GM12878 (cell line): ENCODE measurements at regions not wholly inside any gene's neighbourhood (a gene's known extent, or its start where the extent isn't known, plus 50 kb on each side); places are given as distances from the start of the nearest gene placed in this dataset.

ENCODE experiments used
- ATAC-seq: fragments of 200-7000 bp; cut with Tn5 transposase; 3 replicates; pipeline ENCODE4 v1.9.1; 2020; ENCODE audit warnings: mild to moderate bottlenecking, moderate library complexity
- BruUV-seq: library from RNA; stranded (reverse); fragments of 400-500 nt; replicated peaks from 2 replicates; lab custom pipeline; 2021; lab: Mats Ljungman, UMichigan
- CTCF ChIA-PET: fragments of 300-600 bp; sonication (Branson Sonifier 250); formaldehyde crosslinking; extraction: SDS; loops from one replicate; lab custom pipeline; 2021; ENCODE audit warnings: inconsistent platforms; lab: Yijun Ruan, JAX
- POLR2A ChIA-PET: fragments of 350-600 bp; formaldehyde crosslinking; extraction: SDS; loops from one replicate; lab custom pipeline; 2021; ENCODE audit warnings: inconsistent platforms; lab: Charles Lee
- RAD21 ChIA-PET: fragments of 300-600 bp; sonication (Branson Sonifier 250); formaldehyde crosslinking; loops from one replicate; lab custom pipeline; 2023; ENCODE audit warnings: antibody characterized with exemption; ENCODE audit not compliant: unreplicated experiment; lab: Charles Lee
- SMC1A ChIA-PET: fragments of 300-600 bp; sonication (Branson Sonifier 250); formaldehyde crosslinking; loops from one replicate; lab custom pipeline; 2023; ENCODE audit not compliant: unreplicated experiment, uncharacterized antibody; lab: Charles Lee
- DNase-seq: peaks from one replicate; pipeline ENCODE4 v3.0.0-alpha.2; 2011; ENCODE audit warnings: low read depth, low spot score
- FAIRE-seq: peaks from 3 replicates; lab custom pipeline; 2011; peaks lifted over from hg19 to GRCh38; lab: Jason Lieb, UNC
- H2AFZ ChIP-seq: 2 replicates; pipeline ENCODE4 v1.6.0; 2011; ENCODE audit warnings: low read depth, low read length, control low read depth; ENCODE audit not compliant: control insufficient read depth
- H3K27ac ChIP-seq: 2 replicates; pipeline ENCODE4 v1.5.1; 2011; ENCODE audit warnings: control low read depth; ENCODE audit not compliant: control insufficient read depth, insufficient read depth
- H3K27me3 ChIP-seq, 2 experiments: replicated peaks in 1 of 2; 2 replicates each; pipeline versions ENCODE4 v1.6.0 to v1.6.1; 2011; ENCODE audit warnings: low read length in 1 of 2; ENCODE audit not compliant: control insufficient read depth in 2 of 2, insufficient read depth in 2 of 2
- H3K36me3 ChIP-seq, 2 experiments: 2 replicates each; pipeline ENCODE4 v1.5.1; 2011; ENCODE audit warnings: low read length in 1 of 2; ENCODE audit not compliant: control insufficient read depth in 2 of 2, insufficient read depth in 2 of 2
- H3K4me1 ChIP-seq: 2 replicates; pipeline ENCODE4 v1.6.1; 2011; ENCODE audit warnings: mild to moderate bottlenecking, low read length, moderate library complexity, mixed read lengths; ENCODE audit not compliant: control insufficient read depth, insufficient read depth
- H3K4me2 ChIP-seq: 2 replicates; pipeline ENCODE4 v1.6.0; 2011; ENCODE audit warnings: control low read depth; ENCODE audit not compliant: control insufficient read depth, insufficient read depth
- H3K4me3 ChIP-seq: fragments of 200-600 bp; sonication (generic); 2 replicates; pipeline ENCODE4 v1.5.1; 2016
- H3K79me2 ChIP-seq: 2 replicates; pipeline ENCODE4 v1.6.0; 2011; ENCODE audit warnings: low read length; ENCODE audit not compliant: control insufficient read depth, insufficient read depth
- H3K9ac ChIP-seq: 2 replicates; pipeline ENCODE4 v1.8.0; 2011; ENCODE audit warnings: low read length, control low read depth, mixed read lengths; ENCODE audit not compliant: control insufficient read depth, insufficient read depth
- H3K9me3 ChIP-seq: replicated peaks from 3 replicates; pipeline ENCODE4 v1.5.1; 2011; ENCODE audit warnings: mild to moderate bottlenecking, low read length; ENCODE audit not compliant: control insufficient read depth, insufficient read depth
- H4K20me1 ChIP-seq: 2 replicates; pipeline ENCODE4 v1.6.0; 2011; ENCODE audit not compliant: control insufficient read depth, insufficient read depth
- ASH2L ChIP-seq: fragments of 300-600, 200-600 bp; sonication (generic); IDR thresholded peaks from 2 replicates; pipeline ENCODE4 v1.6.1; 2017; ENCODE audit warnings: low read depth, mild to moderate bottlenecking, borderline replicate concordance
- BCL11A ChIP-seq: IDR thresholded peaks from 2 replicates; pipeline ENCODE4 v1.6.1; 2011; ENCODE audit warnings: low read depth, low read length
- CHD2 ChIP-seq: IDR thresholded peaks from 2 replicates; pipeline ENCODE4 v1.6.1; 2011; ENCODE audit warnings: low read depth, low read length, improper control_type of control experiment, borderline replicate concordance
- CUX1 ChIP-seq: IDR thresholded peaks from 2 replicates; pipeline ENCODE4 v1.6.1; 2012; ENCODE audit warnings: improper control_type of control experiment, low read depth, low read length; ENCODE audit not compliant: insufficient replicate concordance
- DPF2 ChIP-seq: fragments of 450-650 bp; IDR thresholded peaks from 2 replicates; pipeline ENCODE4 v1.6.1; 2017; ENCODE audit warnings: mild to moderate bottlenecking
- MYB ChIP-seq: fragments of 150-350 bp; IDR thresholded peaks from 2 replicates; pipeline ENCODE4 v1.6.1; 2014; ENCODE audit warnings: mild to moderate bottlenecking, low read depth, low read length, borderline replicate concordance
- POLR2A ChIP-seq: IDR thresholded peaks from 2 replicates; pipeline ENCODE4 v1.6.1; 2011; ENCODE audit warnings: low read depth, mild to moderate bottlenecking, low read length
- RB1 ChIP-seq: fragments of 450-650 bp; formaldehyde crosslinking; IDR thresholded peaks from 2 replicates; pipeline ENCODE4 v1.6.1; 2017; ENCODE audit warnings: mild to moderate bottlenecking, borderline replicate concordance
- SMAD1 ChIP-seq: fragments of 450-650 bp; IDR thresholded peaks from 2 replicates; pipeline ENCODE4 v1.6.1; 2018; ENCODE audit warnings: mild to moderate bottlenecking, low read depth; ENCODE audit not compliant: partially characterized antibody
- ZBTB33 ChIP-seq: fragments of 450-650 bp; IDR thresholded peaks from 2 replicates; pipeline ENCODE4 v1.6.1; 2017; ENCODE audit warnings: mild to moderate bottlenecking
- ZNF24 ChIP-seq: fragments of 450-650 bp; IDR thresholded peaks from 2 replicates; pipeline ENCODE4 v1.6.1; 2017; ENCODE audit warnings: antibody characterized with exemption, mild to moderate bottlenecking
- WGBS: methylation state at CpG from one replicate; pipeline ENCODE4 v1.1.6; 2016; ENCODE audit warnings: low lambda C conversion rate; ENCODE audit not compliant: insufficient replicate concordance, insufficient coverage; ENCODE audit errors: missing lambda C conversion rate; 5-methylcytosine and 5-hydroxymethylcytosine counted together
- in situ Hi-C: fragments of 300-500 bp; cut with MboI; formaldehyde crosslinking; loops from 9 replicates; pipeline ENCODE4 v1.14.3; 2018; ENCODE audit warnings: mixed read lengths
- intact Hi-C: fragments of 100-400 bp; cut with micrococcal nuclease; formaldehyde crosslinking; loops from one replicate; pipeline ENCODE4 v1.14.2; 2022; ENCODE audit not compliant: unreplicated experiment
- TF ChIP-seq, protein P1 (sequence below): fragments of 150-350 bp; IDR thresholded peaks from 2 replicates; pipeline ENCODE4 v1.6.1; 2014; ENCODE audit warnings: mild to moderate bottlenecking, low read depth, low read length

DNA sequence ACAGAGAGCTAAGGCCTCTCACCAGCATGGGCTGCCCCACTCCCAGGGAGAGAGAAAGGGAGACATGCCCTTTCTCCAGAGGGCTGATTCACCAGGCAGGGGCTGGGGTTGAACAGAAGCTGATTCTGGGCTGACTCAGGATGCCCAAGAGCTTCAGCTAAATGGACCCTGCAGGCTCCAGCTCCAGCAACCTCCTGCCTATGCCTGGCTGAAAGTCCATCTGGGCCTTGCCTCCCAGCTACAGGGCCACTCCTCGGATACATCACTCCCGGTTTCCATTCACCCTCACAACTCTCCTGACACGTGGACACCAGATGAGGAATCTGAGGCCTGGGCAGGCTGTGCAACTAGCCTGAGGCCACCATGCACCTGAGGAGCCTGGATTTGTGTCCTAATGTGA is 215.5 kb downstream of the BUD13 start (continued):
- TF ChIP-seq, protein P1, sequence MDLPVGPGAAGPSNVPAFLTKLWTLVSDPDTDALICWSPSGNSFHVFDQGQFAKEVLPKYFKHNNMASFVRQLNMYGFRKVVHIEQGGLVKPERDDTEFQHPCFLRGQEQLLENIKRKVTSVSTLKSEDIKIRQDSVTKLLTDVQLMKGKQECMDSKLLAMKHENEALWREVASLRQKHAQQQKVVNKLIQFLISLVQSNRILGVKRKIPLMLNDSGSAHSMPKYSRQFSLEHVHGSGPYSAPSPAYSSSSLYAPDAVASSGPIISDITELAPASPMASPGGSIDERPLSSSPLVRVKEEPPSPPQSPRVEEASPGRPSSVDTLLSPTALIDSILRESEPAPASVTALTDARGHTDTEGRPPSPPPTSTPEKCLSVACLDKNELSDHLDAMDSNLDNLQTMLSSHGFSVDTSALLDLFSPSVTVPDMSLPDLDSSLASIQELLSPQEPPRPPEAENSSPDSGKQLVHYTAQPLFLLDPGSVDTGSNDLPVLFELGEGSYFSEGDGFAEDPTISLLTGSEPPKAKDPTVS: no peak
- TF ChIP-seq DPF2: no peak

GRCh38 chr11:116556483-116556882 is 216.3 kb downstream of the BUD13 start:
- in situ Hi-C loops: no loop called here
- CTCF ChIA-PET: no interaction called here
- FAIRE-seq (no peak), DNase-seq (no peak), ATAC-seq (no peak)
- SMC1A ChIA-PET: no interaction called here
- RAD21 ChIA-PET: no interaction called here
- Histone ChIP-seq H3K9ac (no peak overlapping the region), H3K4me1 (no peaks in the 10 kb centered on the region), H3K27me3 (peaks cover 0 to 3% of the 10 kb centered on the region in 2 experiments; a peak in 2 of 4 replicates), H4K20me1 (no peaks in the 10 kb centered on the region), H3K27ac (no peak overlapping the region), H3K4me3 (no peak overlapping the region), H3K36me3 (no peaks in the 10 kb centered on the region), H2AFZ (no peak overlapping the region), H3K9me3 (no peaks in the 10 kb centered on the region), H3K4me2 (no peak overlapping the region), H3K79me2 (no peaks in the 10 kb centered on the region)
- no peak for TF ChIP-seq ZBTB33
- no peak for TF ChIP-seq MYB
- no peak for TF ChIP-seq ZNF24
- TF ChIP-seq CHD2: no peak
- TF ChIP-seq CUX1: no peak
- TF ChIP-seq ASH2L: no peak
- no peak for TF ChIP-seq BCL11A
- TF ChIP-seq POLR2A: no peak
- TF ChIP-seq RB1: no peak
- TF ChIP-seq SMAD1: no peak
- intact Hi-C loops: no loop called here
- BruUV-seq: no TSS peak
- POLR2A ChIA-PET: no interaction called here
- WGBS: 0% methylated on average over 2 of the region's 2 CpGs
